ENCODE measurements at regions not wholly inside any gene's neighbourhood (a gene's known extent, or its start where the extent isn't known, plus 50 kb on each side); places are given as distances from the start of the nearest gene placed in this dataset.

- H3K4me3 ChIP-seq (ENCODE audit: low read depth, low read length): no peak overlapping the region
Observed at GRCh38 chr6:141141870-141142269, 990.9 kb upstream of the GJE1 start.

GRCh38 chr6:141140905-141141304 is 991.8 kb upstream of the GJE1 start:
- no peaks in the 10 kb centered on the region for H3K4me1 ChIP-seq (ENCODE audit: control insufficient read depth, insufficient read depth, low read length)
- no peak overlapping the region for H3K9ac ChIP-seq (ENCODE audit: low read depth, low read length)
- H3K36me3 ChIP-seq (ENCODE audit: control insufficient read depth, insufficient read depth, low read length): no peaks in the 10 kb centered on the region
- no peaks in the 10 kb centered on the region for H3K9me3 ChIP-seq (ENCODE audit: control insufficient read depth, insufficient read depth, low read length)
- H3K4me3 ChIP-seq (ENCODE audit: low read depth, low read length): no peak overlapping the region
- no peaks in the 10 kb centered on the region for H3K27me3 ChIP-seq (ENCODE audit: control insufficient read depth, insufficient read depth, low read length)

More at GRCh38 chr6:141141870-141142269, 990.9 kb upstream of the GJE1 start:
- no peaks in the 10 kb centered on the region for H3K36me3 ChIP-seq (ENCODE audit: control insufficient read depth, insufficient read depth, low read length)
- no peaks in the 10 kb centered on the region for H3K27me3 ChIP-seq (ENCODE audit: control insufficient read depth, insufficient read depth, low read length)
- no peak overlapping the region for H3K9ac ChIP-seq (ENCODE audit: low read depth, low read length)
- no peaks in the 10 kb centered on the region for H3K4me1 ChIP-seq (ENCODE audit: control insufficient read depth, insufficient read depth, low read length)
- H3K9me3 ChIP-seq (ENCODE audit: control insufficient read depth, insufficient read depth, low read length): no peaks in the 10 kb centered on the region

GRCh38 chr6:141139461-141139860 is 993.3 kb upstream of the GJE1 start:
- H3K27me3 ChIP-seq (ENCODE audit: control insufficient read depth, insufficient read depth, low read length): no peaks in the 10 kb centered on the region
- no peaks in the 10 kb centered on the region for H3K36me3 ChIP-seq (ENCODE audit: control insufficient read depth, insufficient read depth, low read length)
- no peaks in the 10 kb centered on the region for H3K9me3 ChIP-seq (ENCODE audit: control insufficient read depth, insufficient read depth, low read length)
- H3K4me3 ChIP-seq (ENCODE audit: low read depth, low read length): no peak overlapping the region
- H3K4me1 ChIP-seq (ENCODE audit: control insufficient read depth, insufficient read depth, low read length): no peaks in the 10 kb centered on the region
- H3K9ac ChIP-seq (ENCODE audit: low read depth, low read length): no peak overlapping the region

- H3K9me3 ChIP-seq (ENCODE audit: control insufficient read depth, insufficient read depth, low read length): no peaks in the 10 kb centered on the region
- no peaks in the 10 kb centered on the region for H3K36me3 ChIP-seq (ENCODE audit: control insufficient read depth, insufficient read depth, low read length)
- H3K4me3 ChIP-seq (ENCODE audit: low read depth, low read length): no peak overlapping the region
- no peaks in the 10 kb centered on the region for H3K27me3 ChIP-seq (ENCODE audit: control insufficient read depth, insufficient read depth, low read length)
- H3K4me1 ChIP-seq (ENCODE audit: control insufficient read depth, insufficient read depth, low read length): no peaks in the 10 kb centered on the region
- no peak overlapping the region for H3K9ac ChIP-seq (ENCODE audit: low read depth, low read length)
Observed at GRCh38 chr6:141134723-141135122, 998.0 kb upstream of the GJE1 start.

- H3K36me3 ChIP-seq (ENCODE audit: control insufficient read depth, insufficient read depth, low read length): no peaks in the 10 kb centered on the region
- no peaks in the 10 kb centered on the region for H3K27me3 ChIP-seq (ENCODE audit: control insufficient read depth, insufficient read depth, low read length)
- H3K4me3 ChIP-seq (ENCODE audit: low read depth, low read length): no peak overlapping the region
- H3K4me1 ChIP-seq (ENCODE audit: control insufficient read depth, insufficient read depth, low read length): no peaks in the 10 kb centered on the region
- H3K9ac ChIP-seq (ENCODE audit: low read depth, low read length): no peak overlapping the region
- H3K9me3 ChIP-seq (ENCODE audit: control insufficient read depth, insufficient read depth, low read length): no peaks in the 10 kb centered on the region
Observed at GRCh38 chr6:141133836-141134235, 998.9 kb upstream of the GJE1 start.

GRCh38 chr6:141133346-141133745 is 999.4 kb upstream of the GJE1 start:
- no peak overlapping the region for H3K4me3 ChIP-seq (ENCODE audit: low read depth, low read length)
- H3K9ac ChIP-seq (ENCODE audit: low read depth, low read length): no peak overlapping the region
- H3K9me3 ChIP-seq (ENCODE audit: control insufficient read depth, insufficient read depth, low read length): no peaks in the 10 kb centered on the region
- no peaks in the 10 kb centered on the region for H3K27me3 ChIP-seq (ENCODE audit: control insufficient read depth, insufficient read depth, low read length)
- no peaks in the 10 kb centered on the region for H3K36me3 ChIP-seq (ENCODE audit: control insufficient read depth, insufficient read depth, low read length)
- H3K4me1 ChIP-seq (ENCODE audit: control insufficient read depth, insufficient read depth, low read length): no peaks in the 10 kb centered on the region

GRCh38 chr6:141131616-141132015 is 1001.1 kb upstream of the GJE1 start:
- Histone ChIP-seq H3K27me3 (ENCODE audit: control insufficient read depth, insufficient read depth, low read length) (no peaks in the 10 kb centered on the region), H3K4me3 (ENCODE audit: low read depth, low read length) (no peak overlapping the region), H3K36me3 (ENCODE audit: control insufficient read depth, insufficient read depth, low read length) (no peaks in the 10 kb centered on the region), H3K9me3 (ENCODE audit: control insufficient read depth, insufficient read depth, low read length) (no peaks in the 10 kb centered on the region), H3K4me1 (ENCODE audit: control insufficient read depth, insufficient read depth, low read length) (no peaks in the 10 kb centered on the region), H3K9ac (ENCODE audit: low read depth, low read length) (no peak overlapping the region)

GRCh38 chr6:141123497-141123896 is 1009.2 kb upstream of the GJE1 start:
- Histone ChIP-seq H3K27me3 (ENCODE audit: control insufficient read depth, insufficient read depth, low read length) (no peaks in the 10 kb centered on the region), H3K9me3 (ENCODE audit: control insufficient read depth, insufficient read depth, low read length) (no peaks in the 10 kb centered on the region), H3K4me1 (ENCODE audit: control insufficient read depth, insufficient read depth, low read length) (no peaks in the 10 kb centered on the region), H3K36me3 (ENCODE audit: control insufficient read depth, insufficient read depth, low read length) (no peaks in the 10 kb centered on the region), H3K9ac (ENCODE audit: low read depth, low read length) (no peak overlapping the region), H3K4me3 (ENCODE audit: low read depth, low read length) (no peak overlapping the region)

GRCh38 chr6:141123049-141123448 is 1009.7 kb upstream of the GJE1 start:
- Histone ChIP-seq H3K36me3 (ENCODE audit: control insufficient read depth, insufficient read depth, low read length) (no peaks in the 10 kb centered on the region), H3K4me3 (ENCODE audit: low read depth, low read length) (no peak overlapping the region), H3K27me3 (ENCODE audit: control insufficient read depth, insufficient read depth, low read length) (no peaks in the 10 kb centered on the region), H3K9me3 (ENCODE audit: control insufficient read depth, insufficient read depth, low read length) (no peaks in the 10 kb centered on the region), H3K9ac (ENCODE audit: low read depth, low read length) (no peak overlapping the region), H3K4me1 (ENCODE audit: control insufficient read depth, insufficient read depth, low read length) (no peaks in the 10 kb centered on the region)

GRCh38 chr6:141118991-141119390 is 1013.7 kb upstream of the GJE1 start:
- Histone ChIP-seq H3K9me3 (ENCODE audit: control insufficient read depth, insufficient read depth, low read length) (no peaks in the 10 kb centered on the region), H3K4me1 (ENCODE audit: control insufficient read depth, insufficient read depth, low read length) (no peaks in the 10 kb centered on the region), H3K36me3 (ENCODE audit: control insufficient read depth, insufficient read depth, low read length) (no peaks in the 10 kb centered on the region), H3K4me3 (ENCODE audit: low read depth, low read length) (no peak overlapping the region), H3K9ac (ENCODE audit: low read depth, low read length) (no peak overlapping the region), H3K27me3 (ENCODE audit: control insufficient read depth, insufficient read depth, low read length) (no peaks in the 10 kb centered on the region)

- no peaks in the 10 kb centered on the region for H3K36me3 ChIP-seq (ENCODE audit: control insufficient read depth, insufficient read depth, low read length)
- no peak overlapping the region for H3K9ac ChIP-seq (ENCODE audit: low read depth, low read length)
- no peaks in the 10 kb centered on the region for H3K4me1 ChIP-seq (ENCODE audit: control insufficient read depth, insufficient read depth, low read length)
- no peak overlapping the region for H3K4me3 ChIP-seq (ENCODE audit: low read depth, low read length)
- H3K9me3 ChIP-seq (ENCODE audit: control insufficient read depth, insufficient read depth, low read length): no peaks in the 10 kb centered on the region
- no peaks in the 10 kb centered on the region for H3K27me3 ChIP-seq (ENCODE audit: control insufficient read depth, insufficient read depth, low read length)
Observed at GRCh38 chr6:141117874-141118273, 1014.9 kb upstream of the GJE1 start.

GRCh38 chr6:141110481-141110880 is 1022.2 kb upstream of the GJE1 start:
- H3K27me3 ChIP-seq (ENCODE audit: control insufficient read depth, insufficient read depth, low read length): no peaks in the 10 kb centered on the region
- H3K9ac ChIP-seq (ENCODE audit: low read depth, low read length): no peak overlapping the region
- H3K36me3 ChIP-seq (ENCODE audit: control insufficient read depth, insufficient read depth, low read length): no peaks in the 10 kb centered on the region
- H3K4me1 ChIP-seq (ENCODE audit: control insufficient read depth, insufficient read depth, low read length): peaks cover 18% of the 10 kb centered on the region
- no peak overlapping the region for H3K4me3 ChIP-seq (ENCODE audit: low read depth, low read length)
- no peaks in the 10 kb centered on the region for H3K9me3 ChIP-seq (ENCODE audit: control insufficient read depth, insufficient read depth, low read length)
